CD4-positive, alpha-beta T cell treated with Interleukin-15 for 4 hours (primary cell): ENCODE measurements at regions not wholly inside any gene's neighbourhood (a gene's known extent, or its start where the extent isn't known, plus 50 kb on each side); places are given as distances from the start of the nearest gene placed in this dataset.

ENCODE experiments used
- DNase-seq: peaks from one replicate; pipeline ENCODE4 v3.0.0-alpha.2; 2020; ENCODE audit warnings: low spot score

DNA sequence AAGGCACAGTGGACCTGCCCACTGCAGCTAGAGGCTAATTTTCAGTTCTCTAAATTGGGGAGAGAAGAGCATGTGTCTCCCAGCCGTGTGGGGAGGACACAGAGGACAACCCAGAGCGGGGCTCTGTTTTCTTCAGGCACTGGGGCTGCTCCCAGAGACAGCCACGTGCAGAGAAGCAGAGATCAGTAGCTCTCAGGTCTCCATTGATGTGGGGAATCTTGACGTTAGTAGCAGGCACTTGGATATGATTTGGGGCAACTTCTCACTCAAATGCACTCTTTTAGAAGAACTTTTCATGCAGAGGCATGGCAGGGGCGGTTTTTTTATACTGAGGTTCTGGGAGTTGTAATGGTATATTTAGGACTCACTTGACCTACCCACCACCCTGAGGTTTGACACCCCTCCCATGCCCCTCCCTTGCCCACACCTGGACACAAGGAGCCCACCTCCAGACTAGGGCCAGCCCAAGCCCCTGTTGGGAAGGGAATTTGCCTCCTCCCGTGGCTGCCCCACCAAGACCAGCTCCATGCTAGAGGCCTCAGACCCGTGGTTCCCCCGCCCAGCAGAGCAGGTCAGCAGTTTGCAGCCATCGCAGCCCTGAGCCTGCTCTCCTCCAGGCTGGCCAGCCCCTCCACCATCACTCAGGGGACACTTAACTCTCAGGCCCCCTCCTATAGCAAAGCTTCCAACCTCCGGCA lies 94.2 kb upstream of the RTL6 start:
- no peak for DNase-seq

DNA sequence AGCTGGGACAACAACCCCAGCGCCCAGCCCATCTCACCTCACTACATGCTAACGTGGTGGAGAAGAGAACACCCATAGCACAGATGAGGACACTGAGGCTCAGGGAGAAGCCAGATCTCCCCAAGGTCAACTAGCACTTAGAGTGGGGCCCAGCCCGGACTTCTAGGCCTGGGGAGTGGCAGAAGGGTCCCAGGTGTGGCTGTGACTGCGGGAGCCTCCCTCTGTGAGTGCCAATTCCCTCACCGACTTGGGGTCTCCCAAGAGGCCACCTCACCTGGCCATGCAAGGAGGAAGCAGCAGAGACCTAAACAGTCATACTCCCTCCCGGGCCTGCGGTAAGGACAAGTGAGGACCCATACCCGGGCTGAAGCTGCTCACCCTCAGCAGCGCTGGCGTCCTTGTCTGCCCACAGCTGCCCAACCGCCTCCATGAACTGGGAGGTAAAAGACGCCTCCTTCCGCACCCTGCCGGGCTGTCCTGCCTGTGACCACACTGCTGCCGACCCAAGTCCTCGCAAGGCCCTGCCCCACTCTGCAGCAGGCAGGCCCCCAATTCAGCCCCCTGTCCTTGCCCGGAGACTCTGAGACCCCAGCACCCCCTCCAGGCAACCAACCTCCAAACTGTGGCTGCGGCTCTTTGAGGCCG lies 93.2 kb upstream of the RTL6 start:
- no peak for DNase-seq

DNA sequence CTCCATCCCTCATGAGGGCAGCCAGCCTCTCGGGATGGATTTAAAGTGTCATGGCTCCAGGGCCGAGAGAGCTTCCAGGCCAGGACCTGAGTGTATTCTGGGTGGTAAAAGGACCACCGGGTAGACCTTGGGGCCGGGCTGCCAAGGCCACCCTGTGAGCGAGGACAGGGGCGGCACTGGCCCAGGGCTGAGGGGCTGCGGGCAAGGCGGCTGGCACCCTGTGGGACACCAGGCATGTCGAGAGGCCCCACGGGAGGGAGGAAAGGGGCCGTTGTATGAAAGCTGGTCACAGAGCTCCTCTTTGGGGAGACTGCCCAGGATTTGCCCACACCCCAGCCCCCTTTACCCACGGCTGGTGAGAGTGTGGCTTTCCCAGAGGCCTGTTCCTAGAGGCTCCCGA lies 92.3 kb upstream of the RTL6 start:
- DNase-seq = no peak

DNA sequence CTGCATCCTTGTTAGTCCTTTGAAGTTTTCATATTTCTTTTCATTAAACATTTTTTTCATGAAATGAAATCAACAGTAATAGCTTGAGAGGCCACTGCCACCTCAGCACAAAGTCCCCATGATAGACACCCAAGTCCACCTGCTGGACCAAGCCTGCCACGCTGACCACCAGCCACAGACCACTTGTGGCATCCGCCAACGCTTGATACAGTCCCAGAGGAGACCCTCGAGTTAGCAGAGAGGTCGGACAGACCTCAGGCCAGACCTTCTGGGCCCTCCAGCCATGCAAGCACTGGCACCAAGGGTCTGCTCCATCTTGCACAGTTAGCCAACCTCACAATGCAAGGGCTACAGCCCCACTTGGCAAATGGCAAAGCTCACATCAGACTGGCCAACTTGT lies 91.8 kb upstream of the RTL6 start:
- DNase-seq = no peak

DNA sequence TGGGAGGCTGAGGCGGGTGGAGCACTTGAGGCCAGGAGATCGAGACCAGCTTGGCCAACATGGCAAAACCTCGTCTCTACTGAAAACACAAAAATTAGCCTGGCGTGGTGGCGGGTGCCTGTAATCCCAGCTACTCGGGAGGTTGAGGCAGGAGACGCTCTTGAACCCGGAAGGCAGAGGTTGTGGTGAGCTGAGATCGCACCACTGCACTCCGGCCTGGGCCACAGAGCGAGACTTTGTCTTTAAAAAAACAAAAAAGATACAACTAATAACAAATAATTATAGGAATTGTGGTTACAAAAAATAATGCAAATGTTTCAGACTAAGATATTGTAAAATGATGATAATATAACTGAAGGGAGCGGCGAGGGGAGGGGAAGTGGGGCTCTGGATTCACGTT lies 90.3 kb upstream of the RTL6 start:
- no peak for DNase-seq

DNA sequence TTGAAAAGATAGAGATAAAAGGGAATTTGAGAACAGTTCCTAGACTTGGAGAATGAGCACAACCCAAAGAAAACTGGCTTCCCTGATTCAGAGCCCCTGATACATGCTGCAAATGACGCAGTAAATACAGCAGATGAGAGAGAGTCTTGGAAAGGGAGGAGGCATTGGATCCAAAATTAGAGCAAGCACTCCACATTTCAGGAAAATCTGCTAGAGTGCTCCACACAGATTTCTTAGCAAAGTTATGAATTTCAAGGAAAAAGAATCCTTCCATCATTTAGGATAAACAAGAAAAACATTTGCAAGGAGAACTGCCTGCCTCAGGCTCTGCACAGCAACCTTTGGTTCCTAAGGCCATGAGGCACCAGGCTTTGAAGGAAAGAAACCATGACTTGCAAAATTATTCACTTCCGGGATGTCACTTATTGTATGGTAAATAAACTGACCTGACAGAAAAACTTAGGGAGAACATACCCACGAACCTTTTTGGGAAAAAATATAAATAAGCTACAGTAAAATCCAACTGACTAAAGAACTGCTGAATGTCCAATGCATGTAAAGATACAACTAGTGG lies 89.8 kb upstream of the RTL6 start:
- no peak for DNase-seq

DNA sequence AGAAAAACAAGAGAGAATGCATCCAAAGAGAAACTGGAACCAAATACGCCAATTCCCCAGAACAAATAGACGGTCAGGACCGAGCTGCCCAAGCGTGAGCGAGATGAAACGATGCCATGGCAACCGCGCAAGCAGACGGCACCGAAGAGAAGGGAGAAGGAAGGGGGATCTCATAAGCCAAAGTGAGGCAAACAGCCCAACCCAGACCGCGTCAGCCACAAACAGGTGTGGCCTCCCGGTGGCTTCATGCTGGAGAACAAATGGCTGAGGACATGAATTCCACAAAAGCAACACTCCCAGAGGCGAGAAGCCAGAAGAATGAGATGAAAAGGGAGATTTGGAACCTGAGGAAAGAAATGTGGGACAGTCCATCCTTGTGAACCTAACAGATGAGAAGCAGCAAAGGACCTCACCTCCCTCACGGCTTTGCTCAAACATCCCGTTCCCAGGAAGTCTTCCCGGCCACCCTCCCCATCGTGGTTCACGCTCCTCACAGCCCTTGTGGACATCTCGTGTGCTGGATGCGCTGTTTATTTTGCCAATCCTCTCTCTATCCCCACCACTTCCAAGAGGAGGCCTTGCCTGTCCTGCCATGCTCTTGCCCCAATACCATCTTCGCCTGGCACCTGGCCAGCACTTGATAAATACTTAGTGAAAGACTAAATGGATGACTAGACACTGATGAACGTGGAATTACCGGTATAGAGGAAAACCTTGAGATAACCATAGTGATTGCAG lies 89.1 kb upstream of the RTL6 start:
- no peak for DNase-seq

DNA sequence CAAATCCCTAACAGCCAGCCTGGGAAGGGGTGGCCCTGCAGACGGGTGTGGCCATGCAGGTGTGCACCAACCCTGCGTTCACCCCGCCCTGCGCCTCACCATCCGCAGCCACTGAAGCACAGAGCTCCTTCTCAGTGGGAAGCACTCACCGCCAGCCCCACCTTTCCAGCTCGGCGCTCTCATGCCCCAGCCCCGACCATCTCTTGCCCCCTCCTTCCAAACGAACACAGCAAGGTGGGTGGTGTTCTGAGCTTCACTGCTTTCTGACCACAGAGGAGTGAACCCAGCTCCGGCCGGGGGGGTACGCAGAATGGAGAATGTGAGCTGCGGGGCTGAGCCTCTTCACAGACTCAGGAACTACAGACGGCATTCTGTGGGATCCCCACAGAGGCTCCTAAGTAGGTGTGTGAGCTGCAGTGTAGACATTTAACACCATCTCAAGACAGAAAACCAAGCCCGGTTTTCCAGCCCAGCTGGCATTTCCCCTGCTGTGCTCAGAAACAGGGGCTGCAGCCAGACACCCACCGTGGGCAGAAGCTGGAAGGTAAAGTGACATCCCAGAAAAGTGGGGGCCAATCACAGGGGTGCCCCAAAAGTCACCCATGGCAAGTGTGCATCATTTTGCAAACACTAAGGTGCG lies 88.4 kb upstream of the RTL6 start:
- no peak for DNase-seq

DNA sequence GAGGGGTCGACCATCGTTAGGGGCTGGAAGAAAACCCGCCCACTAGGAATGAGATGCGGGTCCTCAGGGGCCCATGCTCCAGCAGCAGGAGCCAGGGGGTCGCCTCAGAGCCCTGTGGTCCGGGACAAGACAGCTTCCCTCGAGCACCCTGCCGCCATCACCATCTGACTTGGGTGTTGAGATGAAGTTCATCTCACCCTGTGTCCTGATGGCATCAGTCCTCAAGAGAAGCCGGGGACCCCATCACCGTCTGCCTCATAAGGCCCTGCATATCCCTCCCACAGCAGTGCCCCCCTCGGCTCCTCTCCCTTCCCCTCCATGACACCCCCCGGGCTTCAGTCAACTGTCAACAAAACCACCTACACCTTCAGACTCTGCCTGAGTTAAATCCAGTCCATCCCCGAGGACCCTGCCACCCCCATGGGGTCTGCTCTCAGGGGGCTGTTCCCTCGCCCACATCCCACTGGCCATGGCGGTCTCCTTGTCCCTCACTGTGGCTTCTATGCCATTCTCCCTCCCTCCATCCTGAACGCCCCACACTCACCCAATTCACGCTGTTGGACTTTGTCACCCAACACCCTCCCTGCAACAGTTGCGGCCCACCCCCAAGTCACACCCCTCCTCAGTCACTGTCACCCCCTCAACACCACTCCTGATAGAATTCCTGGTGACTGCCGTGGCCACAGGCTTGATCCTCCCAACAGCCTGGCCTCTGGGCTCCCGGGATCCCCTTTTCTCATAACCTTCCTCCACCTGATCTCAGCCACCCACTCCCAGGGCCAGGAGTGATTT lies 87.7 kb upstream of the RTL6 start:
- no peak for DNase-seq

DNA sequence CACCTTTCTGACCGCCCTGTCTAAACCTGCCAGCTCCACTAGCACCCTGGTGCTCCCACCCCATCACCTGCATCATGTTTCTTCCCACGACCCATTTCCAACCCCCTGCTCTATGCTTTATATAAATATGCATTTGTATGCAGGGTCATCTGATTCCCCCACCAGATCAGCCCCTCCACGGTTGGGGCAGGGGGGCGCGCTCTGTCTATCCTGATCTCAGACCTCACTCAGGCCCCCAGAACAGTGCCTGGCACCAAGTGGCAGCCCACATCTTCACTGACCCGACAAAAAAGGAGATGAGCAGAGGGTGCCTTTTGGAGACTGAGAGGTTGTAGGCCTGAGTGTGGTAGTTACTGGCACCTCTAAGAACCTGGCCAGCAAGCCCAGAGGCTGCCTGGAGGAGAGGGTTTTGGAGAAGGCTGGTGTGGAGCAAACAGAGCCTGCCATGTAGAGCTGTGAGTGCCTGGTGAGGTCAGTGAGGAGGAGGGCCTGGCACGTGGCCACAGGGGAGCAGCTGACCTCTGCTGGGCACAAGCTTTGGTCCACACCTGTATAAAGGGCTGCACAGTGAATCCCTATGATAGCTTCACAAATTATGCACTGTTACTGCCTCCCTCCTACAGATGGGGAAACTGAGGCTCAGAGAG lies 86.3 kb upstream of the RTL6 start:
- DNase-seq = no peak

DNA sequence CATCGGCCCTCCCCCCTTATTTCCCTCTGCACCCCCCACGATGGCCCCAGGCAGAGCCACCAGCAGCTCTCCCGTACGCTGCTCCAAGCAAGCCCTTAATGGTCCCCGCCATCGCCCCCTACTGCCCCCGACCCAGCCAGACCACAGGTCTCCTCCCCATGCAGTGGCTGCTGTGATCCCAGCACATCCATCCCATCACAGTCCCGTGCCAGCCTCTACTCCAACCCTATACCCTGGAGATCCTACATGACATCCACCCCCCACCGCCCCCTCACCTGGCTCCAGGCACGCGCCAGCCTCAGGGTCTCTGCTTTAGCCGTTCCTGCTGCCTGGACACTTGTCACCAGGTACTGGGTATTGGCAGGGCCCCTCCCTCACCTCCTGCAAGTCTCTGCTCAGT lies 85.8 kb upstream of the RTL6 start:
- DNase-seq = no peak

DNA sequence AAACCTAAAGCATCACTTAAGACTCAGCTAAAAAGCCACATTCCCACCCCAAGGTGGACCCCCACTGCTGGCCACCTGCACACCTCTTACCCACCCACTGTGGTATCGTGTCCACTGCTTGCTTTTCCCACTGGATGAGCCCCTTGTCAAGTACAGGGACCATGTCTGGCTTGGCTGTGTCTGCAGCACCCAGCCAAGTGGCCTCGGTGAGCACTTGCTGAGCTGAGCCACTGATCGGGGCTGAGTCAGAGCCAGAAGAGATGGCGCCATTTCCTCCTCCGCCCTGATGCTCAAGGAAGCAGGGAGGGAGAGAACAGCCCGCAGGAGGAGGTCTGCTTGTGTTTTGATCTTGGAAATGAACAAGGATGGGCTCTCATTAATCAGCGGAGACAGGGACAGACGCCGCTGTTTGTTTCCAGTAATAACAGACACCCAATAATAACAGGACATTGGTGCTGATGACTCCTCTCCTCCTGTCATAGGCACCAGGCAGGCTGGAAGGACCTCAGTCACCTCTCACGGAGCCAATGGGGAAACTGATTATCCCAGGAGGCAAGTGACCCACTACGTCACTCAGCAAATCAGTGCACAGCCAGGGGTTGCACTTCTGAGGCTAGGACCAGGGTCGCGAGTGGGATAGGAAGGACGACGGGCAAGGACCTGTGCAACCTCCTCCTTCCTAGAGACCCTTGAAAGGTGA lies 85.2 kb upstream of the RTL6 start:
- no peak for DNase-seq

DNA sequence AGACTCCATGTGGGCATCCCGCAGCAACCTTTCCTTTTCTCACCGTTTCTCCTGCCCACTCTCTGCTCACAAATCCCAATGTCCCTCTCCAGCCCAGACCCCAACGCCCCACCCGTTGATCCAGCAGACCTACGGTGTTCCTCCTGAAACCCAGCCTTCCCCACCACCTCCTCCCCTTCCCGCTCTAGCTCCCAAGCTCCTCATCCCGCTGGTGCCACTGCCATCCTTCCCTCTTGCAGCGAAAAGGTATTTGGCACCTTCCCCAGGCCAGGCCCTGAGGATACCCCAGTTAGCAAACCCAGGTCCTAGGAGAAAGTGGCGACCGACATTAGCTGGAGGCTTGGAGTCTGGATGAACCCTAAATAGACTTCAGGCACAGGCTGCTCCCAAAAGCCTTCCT lies 84.0 kb upstream of the RTL6 start:
- no peak for DNase-seq

DNA sequence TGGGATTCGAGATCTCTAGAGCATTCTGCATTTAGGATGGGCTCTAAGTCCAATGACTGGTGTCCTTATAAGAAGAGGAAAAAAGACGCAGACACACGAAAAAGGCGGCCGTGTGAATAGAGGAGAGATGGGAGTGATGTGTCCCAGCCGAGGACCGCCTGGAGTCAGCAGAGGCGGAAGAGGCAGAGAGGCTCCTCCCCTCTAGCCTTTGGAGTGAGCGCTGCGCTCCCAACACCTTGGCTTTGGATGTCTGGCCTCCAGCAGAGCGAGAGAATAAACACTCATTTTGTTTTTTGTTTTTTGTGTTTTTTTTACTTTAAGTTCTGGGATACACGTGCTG lies 83.0 kb upstream of the RTL6 start:
- DNase-seq = no peak

DNA sequence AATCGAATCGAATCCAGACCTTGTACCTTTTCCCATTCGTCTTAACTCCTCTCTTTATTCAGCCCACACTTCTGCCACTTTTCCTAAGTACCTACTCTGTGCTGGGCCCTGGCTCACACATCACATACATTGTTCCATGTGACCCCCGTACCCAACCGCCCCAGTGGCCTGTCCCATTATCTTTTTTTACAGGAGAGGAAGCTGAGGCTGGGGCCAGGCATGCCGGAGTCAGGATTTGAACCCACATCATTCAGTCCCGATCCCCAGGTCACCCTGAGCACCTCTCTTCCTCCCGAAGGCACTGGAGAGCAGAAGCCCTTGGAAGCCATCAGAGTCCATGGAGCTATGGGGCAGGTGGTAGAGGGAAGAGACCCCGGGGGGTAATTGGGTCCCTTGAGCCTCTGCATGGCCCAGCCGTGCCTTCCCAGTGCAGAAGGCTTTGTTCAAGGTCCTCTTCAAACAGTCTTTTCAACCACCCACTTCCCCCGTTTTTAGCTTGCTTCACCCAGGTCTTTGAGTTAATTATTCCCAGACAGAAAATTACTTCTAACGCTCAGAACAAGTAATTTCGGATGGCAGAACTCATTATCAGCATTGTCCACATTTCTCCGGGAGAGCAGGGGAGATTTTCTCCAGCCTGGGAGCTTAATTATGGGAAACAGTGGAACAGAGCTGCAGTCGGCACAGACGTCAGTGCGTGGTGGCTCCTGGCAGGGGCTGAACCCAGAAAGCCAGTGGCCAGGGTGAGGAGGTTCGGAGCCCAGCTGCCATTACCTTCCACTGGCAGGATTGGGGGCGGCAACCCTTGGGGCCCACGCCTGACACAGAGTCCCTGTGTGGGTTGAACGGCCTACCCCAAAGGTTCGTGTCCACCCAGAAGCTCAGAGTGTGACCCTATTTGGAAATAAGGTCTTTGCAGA lies 82.4 kb upstream of the RTL6 start:
- DNase-seq = no peak

DNA sequence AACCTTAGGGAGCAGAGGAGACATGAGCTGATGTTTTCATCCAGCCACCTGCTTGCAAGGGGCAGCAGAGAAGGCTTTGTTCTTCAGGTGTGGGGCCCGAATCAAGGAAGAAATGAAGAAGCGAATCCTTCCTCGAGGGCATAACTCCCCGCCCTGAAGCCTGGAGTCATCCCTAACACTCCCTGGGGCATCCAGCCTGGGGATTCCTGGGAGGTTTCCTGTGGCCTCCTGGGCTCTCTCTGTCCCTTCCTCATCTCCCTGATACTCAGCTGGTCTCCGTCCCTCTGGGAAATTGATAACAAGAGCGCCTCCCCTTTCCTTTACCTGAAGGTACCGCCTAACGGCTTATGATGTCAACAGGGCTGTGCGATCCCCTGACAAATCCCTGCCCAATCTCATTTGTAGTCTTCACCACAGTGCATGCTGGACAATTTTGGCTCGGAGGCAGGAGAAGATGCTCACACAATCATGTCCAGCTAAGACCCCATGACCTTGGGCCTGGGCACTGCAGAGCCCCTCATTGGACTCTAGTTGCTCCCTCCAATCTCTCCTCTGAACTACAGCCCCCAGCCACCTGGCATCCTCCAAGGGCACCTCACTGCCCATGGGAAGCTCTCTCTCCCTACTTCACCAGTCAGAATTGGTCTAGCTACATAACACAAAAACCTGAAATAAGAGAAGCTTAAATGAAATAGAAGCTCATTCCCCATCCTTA lies 80.6 kb upstream of the RTL6 start:
- no peak for DNase-seq

DNA sequence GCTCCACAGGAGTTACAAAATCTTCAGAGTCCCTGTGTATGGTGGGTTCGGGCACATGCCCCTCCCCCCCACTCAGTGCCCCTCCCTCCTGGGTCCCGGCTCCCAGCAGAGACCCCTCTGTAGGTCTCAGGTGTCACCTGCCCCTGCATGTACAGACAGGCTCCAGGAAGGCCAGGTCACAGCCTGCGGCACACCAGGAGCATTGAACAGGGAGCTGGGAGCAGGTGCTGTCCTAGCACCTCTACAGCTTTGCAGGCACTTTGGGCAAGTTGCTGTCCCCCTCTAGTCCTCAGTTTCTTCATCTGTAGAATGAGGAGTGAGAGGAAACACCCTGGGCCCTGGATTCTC lies 80.1 kb upstream of the RTL6 start:
- no peak for DNase-seq

DNA sequence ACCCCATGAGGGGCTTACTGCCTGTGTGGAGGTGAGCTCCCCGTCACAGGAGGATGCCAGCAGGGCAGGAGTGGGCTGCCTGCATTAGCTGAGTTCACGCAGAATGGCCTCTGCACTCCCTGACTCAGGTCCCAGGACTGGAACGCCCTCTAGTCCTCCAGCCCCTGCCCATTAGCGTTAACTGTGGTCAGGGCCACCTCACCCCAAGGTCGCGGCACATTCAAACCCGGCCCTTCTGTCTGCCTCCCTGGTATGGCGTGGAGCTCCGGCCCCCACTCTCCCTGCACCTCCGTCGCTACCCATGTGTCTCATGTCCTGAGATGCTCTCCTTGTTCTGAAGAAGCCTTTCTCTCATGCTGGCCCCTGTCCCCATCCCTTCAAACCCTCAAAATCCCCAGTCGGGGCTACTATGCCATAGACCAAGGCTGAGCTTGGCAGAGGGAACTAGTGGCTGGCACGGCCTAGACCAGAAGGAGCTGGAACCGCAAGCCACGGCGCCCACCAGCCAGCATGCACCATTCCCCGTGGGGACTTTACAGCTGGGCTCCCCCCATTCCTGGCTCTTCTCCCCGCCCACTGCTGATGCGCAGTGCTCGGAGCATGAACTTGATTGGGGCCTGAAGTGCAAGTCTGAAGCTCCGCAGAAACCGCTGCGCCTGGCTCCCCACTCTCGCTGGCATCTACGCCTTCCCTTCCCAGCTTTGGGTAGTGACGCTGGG lies 79.5 kb upstream of the RTL6 start:
- DNase-seq = no peak
